HG03135 (cell line): ENCODE measurements at regions not wholly inside any gene's neighbourhood (a gene's known extent, or its start where the extent isn't known, plus 50 kb on each side); places are given as distances from the start of the nearest gene placed in this dataset.
A peak's percentile ranks its signal among the peaks of the same experiment; 100 is the strongest.
"Not testable (repeated sequence)": the region's sequence is repeated elsewhere in the genome, so short reads cannot be mapped to it uniquely, and the experiment has no call there.

Source experiments
- ATAC-seq: cut with Tn5 transposase; IDR thresholded peaks from one replicate; pipeline ENCODE4 v1.9.1; 2021; ENCODE audit warnings: mild to moderate bottlenecking, moderate library complexity; ENCODE audit not compliant: unreplicated experiment

DNA sequence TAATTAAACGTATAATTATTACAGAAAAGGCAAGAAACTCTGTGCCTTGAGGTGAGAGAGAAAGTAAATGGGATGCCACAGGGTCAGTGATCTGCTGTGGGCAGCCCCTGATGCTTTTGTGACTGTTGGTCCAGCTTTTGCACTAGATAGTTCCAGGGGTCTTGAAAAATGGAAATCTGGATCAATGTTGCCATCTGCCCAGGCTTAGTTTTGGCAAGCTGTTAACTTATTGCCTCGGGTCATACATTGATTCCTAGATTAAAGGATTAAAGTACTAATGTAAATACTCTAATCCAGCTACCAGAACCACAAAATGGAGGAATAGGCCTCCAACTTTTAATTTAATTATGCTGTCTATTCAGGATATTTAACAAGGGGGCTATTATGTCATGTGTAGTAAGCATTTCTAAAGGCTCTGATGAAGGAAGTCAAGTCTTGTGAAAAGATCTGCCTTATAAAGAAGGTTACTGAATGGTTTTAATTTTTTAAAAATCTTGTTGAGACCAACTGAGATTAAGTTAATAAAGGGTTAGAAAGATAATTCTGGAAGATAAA, 376.0 kb upstream of the HS3ST5 start:
- ATAC-seq, result no peak

DNA sequence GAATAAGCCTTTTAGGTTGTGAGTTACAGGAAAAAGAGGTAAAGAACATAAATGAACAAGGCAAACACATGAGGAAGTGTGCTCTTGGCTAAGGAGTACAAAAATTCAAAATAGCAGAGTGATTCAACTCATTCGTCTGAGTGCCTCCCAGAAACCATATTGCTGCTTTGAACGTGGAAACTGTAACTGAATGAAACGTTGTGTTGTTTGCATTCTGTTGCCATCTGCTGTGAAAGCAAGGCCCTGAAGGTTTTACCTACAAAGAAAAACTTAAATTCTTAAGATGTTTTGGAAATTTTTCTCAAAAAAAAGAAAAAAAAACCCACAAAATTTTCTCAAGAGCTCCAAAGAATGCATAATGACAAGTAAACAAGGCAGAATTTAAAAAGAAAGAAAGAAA, 375.4 kb upstream of the HS3ST5 start:
- ATAC-seq, result no peak

DNA sequence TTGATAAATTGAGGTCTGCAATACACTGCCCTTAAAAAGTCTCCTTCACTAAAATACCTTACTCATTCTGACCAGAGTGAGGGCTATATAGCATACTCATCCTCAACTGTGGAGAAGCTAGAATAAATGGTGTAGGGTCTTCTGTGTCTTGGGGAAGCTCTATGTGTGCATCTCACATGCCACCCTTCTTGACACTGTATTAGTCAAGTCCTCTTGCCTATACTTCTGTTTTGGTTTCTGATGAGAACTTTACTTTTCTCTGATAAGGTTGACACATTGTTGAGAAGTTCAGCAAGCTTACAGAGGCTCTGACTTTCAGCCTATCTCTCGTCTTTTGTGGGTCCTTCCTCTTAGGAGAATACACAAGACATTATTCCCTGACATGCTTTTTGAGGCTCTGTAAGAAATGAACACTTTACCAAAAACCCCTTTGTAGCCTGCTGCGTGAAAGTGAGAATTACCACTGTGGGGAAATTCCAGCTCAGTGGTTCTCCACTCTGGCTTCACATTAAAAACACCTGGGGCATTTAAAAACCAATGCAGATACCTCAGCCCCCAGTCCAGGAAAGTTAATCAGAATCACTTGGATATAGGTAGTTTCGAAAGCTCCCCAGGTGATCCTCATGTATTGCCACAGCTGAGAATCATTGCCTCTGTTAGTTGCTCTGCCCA, 372.1 kb upstream of the HS3ST5 start:
- ATAC-seq, result no peak

DNA sequence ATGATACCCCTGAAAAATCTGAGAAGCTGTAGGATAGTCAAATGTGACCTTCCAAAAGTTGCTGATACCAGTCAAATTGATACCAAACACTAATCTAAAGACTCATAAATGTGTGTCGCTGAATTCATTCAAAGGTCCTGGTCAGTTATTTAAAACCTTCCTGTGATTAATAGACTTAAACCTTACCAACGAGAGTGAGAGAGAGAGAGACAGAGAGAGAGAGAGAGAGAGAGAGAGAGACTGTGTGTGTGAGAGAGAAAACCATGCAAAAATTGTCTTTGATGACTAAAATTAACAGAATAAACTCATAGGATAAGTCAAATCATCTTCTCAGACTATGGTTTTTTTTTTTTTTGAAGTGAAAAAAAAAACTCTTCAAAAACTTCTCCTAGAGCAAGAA, 370.9 kb upstream of the HS3ST5 start:
- ATAC-seq, result no peak

DNA sequence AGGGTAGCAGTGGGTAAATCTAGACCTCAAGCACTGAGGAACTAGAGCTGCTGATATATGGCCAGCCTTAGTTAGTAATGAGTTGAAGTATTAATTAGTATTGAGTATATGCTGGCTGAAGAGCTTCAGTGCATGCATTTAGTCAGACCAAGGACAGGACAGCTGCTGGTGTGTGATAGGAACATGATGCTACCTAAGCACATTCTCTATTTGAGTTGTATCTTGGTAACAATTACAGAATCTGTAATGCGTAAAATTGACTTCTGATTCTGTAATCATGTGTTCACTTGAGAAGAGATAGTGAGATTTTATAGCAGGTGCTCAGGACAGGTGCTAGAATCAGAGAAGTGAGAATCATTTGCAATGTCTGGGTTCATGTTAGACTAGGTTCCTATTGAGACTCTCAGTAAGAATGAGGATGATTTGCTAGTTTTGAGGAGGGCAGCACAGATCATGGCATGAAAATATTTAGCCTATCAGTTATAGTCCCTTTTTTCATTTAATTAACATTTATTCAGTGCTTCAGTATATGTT, 369.4 kb upstream of the HS3ST5 start:
- no peak for ATAC-seq

DNA sequence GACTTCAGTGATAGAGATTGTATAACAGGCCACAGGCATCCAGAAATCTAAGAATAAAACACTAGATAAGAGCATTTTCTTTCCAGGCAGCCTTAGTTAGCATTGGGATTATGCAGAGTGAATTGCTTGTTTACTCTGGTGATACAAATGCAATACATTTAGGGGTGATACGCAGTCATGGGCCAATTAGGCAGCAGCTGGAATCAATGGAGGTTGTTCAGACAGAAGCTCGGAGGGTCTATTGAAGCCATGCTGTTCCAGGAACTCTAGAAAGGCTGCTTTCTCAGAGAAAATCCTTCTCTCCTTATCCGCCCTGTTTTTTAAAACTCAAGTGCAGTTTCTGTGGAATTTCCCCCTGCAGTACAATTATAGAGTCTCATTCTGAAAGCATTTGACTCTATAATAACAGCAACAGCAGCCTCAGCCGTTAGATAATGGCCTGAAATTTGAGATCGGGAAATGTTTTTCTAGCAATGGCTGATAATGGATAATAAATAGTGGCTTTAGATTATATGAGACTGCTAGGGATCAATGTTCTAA, 364.3 kb upstream of the HS3ST5 start:
- no peak for ATAC-seq

DNA sequence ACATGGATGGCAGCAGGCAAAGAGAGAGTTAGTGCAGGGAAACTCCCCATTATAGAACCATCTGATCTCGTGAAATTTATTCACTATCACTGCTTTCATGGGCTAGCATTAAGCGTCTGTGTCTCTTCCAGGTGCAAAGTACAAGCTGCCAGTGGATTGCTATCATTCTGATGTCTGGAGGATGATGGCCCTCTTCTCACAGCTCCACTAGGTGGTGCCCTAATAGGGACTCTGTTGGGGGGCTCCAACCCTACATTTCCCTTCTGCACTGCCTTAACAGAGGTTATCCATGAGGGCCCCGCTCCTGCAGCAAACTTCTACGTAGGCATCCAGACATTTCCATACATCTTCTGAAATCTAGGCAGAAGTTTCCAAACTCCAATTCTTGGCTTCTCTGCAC, 347.8 kb upstream of the HS3ST5 start:
- no peak for ATAC-seq

DNA sequence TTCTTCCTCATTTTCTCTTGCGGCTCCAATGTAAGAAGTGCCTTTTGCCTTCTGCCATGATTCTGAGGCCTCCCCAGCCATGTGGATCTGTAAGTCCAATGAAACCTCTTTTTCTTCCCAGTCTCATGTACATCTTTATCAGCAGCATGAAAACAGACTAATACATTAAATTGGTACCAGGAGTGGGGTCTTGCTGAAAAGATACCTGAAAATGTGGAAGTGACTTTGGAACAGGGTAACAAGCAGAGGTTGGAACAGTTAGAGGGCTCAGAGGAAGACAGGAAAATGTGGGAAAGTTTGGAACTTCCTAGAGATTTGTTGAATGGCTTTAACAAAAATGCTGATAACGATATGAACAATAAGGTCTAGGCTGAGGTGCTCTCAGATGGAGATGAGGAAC, 316.7 kb upstream of the HS3ST5 start:
- no peak for ATAC-seq

DNA sequence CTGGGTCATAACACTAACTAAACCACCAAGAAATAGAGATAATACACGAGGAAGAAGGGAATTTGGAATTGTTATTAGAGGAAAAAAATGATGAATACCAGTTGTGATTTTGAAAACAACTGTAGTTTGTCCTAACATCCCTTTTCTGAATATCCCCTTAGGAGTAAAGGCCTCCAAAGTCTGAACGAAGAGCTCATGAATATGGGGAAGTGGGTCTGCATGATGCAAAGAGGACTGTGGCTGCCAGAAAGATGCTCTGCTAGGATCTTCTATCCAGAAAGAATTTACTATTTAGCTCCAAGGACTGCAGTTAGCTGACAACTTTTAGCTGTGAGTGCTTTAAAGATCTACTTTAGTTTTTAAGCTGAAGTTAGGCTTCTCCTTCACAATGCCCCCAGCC, 308.8 kb upstream of the HS3ST5 start:
- ATAC-seq, result no peak

DNA sequence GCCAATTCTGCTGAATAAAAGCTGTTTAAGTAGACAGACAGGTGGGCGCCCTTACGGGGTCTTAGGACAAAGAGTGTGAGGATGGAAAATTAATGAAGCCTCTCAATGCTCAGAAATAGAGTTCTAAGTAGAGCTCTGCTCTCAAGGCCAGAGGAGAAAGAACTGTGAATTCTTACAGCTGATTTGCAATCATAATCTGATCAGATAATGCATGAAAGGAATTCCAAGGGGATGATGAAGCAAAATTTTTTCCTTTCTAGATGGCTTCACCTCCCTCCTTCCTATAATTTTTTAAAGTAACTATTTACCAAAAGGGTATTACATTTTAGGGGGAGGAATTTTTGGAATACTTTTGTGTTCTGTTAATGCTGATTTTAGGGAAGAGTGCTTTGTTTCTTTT, 308.1 kb upstream of the HS3ST5 start:
- no peak for ATAC-seq

DNA sequence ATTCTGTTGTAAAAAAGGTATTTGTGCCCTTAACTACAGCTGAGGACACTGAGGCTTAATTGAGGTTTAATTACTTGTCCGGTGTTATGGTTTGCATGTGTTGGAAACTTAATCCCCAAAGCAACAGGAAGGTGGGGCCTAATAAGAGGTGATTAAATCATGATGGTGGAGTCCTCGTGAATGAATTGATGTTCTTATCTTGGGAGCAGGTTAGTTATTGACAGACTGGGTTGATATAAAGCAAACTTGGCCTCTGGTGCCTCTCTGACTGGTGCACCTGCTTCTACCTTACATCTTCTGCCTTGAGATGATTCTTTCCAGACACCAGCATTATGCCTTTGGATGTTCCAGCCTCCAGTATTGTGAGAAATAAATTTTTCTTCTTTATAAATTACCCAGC, 306.5 kb upstream of the HS3ST5 start:
- ATAC-seq, result no peak

DNA sequence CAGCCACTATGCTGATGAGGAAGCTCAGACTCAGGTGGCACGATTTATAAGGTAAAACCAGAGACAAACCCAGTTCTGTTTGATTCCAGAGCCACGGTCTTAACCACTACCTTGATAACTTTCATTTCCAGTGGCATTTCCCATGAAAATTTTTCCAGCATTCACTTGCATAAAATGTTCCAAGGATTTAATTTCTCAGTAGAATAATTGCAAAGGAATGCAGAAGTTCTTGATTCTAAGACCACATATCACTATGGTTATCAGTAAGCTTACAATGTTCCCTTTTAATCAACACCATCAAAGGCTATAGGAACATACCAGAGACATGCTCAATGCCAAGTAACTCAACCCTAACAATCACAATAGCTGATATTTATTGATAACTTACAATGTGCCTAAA, 306.0 kb upstream of the HS3ST5 start:
- no peak for ATAC-seq

DNA sequence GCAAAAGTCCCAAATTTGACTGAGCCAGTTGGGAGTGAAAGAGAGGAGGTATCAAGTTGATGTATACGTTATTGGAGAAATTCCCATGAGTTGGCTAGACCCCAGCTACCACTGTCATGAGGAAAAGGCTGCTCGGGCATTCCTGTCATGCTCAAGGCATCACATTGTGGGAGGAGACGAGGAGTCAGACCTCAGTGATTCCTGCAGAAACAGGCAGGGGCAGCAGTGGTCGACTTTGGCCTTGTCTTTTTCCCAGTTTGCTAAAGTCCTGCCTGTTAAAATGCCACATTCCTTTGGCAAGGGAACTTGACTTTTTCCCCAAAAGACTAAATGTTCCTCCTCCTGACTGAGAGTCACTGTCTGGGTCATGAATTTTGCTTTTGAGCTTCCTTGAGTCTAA, 295.5 kb upstream of the HS3ST5 start:
- no peak for ATAC-seq

DNA sequence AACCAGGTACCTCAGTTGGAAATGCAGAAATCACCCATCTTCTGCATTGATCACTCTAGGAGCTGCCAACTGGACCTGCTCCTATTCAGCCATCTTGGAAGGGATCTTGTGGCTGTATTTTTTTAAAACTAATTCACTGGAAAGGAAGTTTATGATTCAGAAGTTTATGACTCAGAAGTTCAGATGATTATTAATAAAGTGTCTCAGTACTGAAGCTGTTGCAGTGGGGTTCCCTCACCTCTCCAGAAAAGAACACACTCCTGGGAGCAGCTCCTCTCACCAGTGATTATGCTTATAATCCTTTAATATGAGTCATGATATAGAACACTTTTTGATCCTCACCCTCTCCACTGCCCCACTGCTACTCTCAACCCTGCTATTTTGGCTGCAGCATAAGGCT, 291.2 kb upstream of the HS3ST5 start:
- ATAC-seq, result no peak

DNA sequence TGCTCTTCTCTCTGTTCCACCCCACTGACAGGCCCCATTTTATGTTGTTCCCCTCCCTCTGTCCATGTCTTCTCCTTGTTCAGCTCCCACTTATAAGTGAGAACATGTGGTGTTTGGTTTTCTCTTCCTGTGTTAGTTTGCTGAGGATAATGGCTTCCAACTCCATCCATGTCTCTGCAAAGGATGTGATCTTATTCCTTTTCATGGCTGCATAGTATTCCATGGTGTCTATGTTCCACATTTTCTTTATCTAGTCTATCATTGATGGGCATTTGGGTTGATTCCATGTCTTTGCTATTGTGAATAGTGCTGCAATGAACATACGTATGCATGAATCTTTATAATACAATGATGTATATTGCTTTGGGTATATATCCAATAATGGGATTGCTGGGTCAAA, 283.4 kb upstream of the HS3ST5 start:
- not testable (repeated sequence) for ATAC-seq

DNA sequence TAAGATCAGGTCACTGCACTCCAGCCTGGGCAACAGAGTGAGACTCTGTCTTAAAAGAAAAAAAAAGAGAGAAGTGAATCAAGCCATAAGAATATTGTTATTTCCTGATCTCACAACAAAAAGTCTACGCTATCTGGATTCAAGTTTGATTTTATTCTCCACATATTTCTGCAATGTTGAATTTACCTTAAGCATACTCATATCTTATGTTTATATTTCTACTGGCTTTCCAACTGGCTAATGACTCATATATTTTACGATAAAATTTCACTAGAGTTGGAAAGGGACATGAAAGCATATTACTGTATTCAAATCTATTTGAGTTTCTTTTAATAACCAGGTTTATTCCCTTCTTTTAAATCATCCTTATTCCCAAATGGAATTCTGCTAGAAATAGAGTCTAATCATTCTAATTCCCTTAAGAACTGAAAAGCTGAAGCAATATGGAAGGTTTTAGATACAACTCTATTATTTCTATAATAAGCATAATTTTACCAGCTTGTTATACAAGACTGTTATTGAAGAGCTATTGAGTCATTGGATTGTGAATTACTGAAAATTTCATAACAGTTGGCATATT, 276.9 kb upstream of the HS3ST5 start:
- no peak for ATAC-seq

DNA sequence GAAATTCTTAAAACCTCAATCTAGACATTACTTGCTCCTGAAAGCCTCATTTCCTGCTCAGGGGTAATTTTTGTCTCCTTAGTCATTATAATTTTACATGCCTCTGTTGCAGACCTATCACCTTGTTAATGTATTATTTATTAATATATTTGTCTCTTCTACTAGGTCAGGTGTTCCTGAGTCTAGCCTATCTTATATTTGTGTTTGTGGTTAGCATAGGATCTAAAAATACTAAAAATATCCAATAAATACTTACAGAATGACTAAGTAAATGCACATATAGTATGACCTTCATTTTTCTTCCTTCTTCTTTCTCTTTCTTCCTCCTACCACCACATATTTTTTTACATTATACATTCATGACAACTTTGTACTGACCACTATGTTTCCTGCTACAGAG, 268.9 kb upstream of the HS3ST5 start:
- peak; percentile 61 for ATAC-seq

DNA sequence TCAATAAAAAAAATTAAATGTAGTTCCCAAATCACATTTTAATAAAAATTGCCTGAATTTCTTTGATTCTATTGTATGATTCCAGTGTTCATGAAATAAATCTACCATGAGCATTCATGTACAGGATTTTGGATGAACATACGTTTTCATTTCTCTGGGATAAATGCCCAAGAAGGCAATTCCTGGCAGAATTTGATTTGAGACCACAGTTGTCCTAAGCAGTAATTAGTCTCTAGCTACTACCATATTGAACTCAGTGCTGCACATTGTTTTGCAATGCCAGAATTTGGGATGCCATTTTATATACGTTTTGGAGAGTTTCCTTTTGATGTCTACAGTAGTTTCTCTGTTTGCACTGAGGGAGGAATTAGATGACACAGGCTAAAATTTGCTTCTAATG, 265.3 kb upstream of the HS3ST5 start:
- no peak for ATAC-seq

DNA sequence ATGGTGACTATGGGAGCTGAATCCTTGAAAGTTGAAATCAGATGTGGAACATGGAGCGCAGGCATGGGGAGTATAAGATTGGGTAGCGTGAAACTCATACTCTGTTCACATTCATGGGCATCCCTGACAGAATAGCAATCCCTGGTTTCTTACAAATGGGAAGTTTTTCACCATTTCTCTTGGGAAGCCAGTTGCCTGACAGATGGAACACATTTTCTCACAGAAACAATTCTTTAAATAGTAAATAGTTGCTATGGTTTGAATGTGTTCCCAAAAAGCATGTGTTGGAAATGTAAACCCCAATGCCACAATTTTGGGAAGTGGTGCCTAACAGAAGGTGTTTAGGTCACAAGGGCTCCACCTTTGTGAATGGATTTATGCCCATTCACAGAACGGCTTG, 262.8 kb upstream of the HS3ST5 start:
- ATAC-seq, result no peak

DNA sequence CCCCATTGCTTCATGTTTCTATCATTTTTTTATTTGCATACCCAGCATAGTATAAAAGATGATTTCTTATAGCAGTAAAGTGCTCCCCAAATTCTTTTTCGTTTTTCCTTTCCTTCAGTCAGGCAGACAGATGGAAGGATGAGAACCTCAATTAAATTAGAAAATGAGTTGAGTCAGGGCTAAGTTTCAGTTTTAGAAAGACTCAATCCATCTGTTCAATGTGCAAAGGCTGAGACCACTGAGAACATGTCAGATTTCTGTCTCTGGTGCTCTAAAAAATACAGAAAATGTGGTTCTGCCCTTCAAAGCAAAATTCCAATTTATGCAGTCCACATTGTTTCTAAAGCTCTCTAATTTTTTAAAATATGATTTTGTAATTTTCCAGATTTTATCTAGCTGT, 257.6 kb upstream of the HS3ST5 start:
- ATAC-seq, result no peak

DNA sequence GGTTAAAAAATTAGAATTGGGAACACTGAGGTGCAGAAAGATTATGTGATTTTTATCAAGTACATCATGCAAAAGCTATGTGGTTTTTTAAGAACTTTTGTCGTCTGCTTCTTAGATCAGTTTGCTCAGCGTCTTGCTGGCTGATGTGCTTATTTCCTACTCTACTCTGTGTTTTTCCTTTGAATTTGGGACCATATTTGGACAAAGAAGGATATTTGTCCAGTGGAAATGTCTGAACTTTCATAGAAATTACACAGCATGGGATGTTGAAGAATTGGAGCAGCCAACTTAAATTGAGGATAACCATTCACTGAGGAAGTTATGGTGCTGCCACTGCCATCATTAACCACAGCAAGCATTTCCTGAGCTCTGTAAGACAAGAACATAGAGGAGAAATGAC, 252.8 kb upstream of the HS3ST5 start:
- ATAC-seq, result no peak

DNA sequence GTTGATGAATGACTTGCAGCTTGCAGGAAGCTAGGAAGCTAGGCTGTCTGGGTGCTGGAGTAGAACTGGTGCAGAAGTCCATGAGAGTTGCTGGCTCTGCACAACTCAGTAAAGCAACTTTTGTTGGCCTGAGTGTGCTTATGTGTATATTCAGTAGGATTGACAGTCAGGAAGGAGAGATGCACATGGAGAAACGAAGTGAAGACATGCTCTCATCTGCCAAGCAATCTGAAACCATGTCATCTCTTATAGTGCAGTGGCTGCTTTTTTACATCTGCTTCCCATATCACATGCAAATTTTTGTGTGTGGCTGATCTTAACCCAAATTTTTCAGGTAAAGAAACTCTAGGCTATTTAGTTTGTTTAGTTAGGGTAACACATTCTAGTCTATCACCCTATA, 252.4 kb upstream of the HS3ST5 start:
- no peak for ATAC-seq
